GM19238 (cell line): ENCODE measurements at regions not wholly inside any gene's neighbourhood (a gene's known extent, or its start where the extent isn't known, plus 50 kb on each side); places are given as distances from the start of the nearest gene placed in this dataset.

ENCODE experiments used
- DNase-seq: peaks from one replicate; pipeline ENCODE4 v3.0.0; 2011; ENCODE audit warnings: low spot score; ENCODE audit not compliant: insufficient read length

GRCh38 chr5:60196385-60197113 lies 303.0 kb upstream of the PDE4D start:
- DNase-seq: no peak

GRCh38 chr5:60195551-60195950 lies 302.0 kb upstream of the PDE4D start:
- DNase-seq: no peak

GRCh38 chr5:60195083-60195482 lies 301.6 kb upstream of the PDE4D start:
- no peak for DNase-seq

GRCh38 chr5:60185231-60186099 lies 291.9 kb upstream of the PDE4D start:
- DNase-seq: no peak

GRCh38 chr5:60184606-60185005 lies 291.1 kb upstream of the PDE4D start:
- no peak for DNase-seq

- no peak for DNase-seq
Measured at GRCh38 chr5:60183881-60184280, 290.4 kb upstream of the PDE4D start.

GRCh38 chr5:60178101-60178500 lies 284.6 kb upstream of the PDE4D start:
- DNase-seq: no peak

- no peak for DNase-seq
Measured at GRCh38 chr5:60177596-60177995, 284.1 kb upstream of the PDE4D start.

- DNase-seq: no peak
Measured at GRCh38 chr5:60173667-60174066, 280.1 kb upstream of the PDE4D start.

GRCh38 chr5:60163762-60164161 lies 270.2 kb upstream of the PDE4D start:
- no peak for DNase-seq

- no peak for DNase-seq
Measured at GRCh38 chr5:60162441-60162840, 268.9 kb upstream of the PDE4D start.

- peak; percentile 0 for DNase-seq
Measured at GRCh38 chr5:60161340-60161934, 267.9 kb upstream of the PDE4D start.

- DNase-seq: no peak
Measured at GRCh38 chr5:60149081-60149480, 255.6 kb upstream of the PDE4D start.

GRCh38 chr5:60148366-60148765 lies 254.8 kb upstream of the PDE4D start:
- no peak for DNase-seq

- no peak for DNase-seq
Measured at GRCh38 chr5:60147791-60148190, 254.3 kb upstream of the PDE4D start.

- DNase-seq: no peak
Measured at GRCh38 chr5:60143942-60144549, 250.5 kb upstream of the PDE4D start.

GRCh38 chr5:60141119-60141518 lies 247.6 kb upstream of the PDE4D start:
- DNase-seq: no peak

- no peak for DNase-seq
Measured at GRCh38 chr5:60136841-60137240, 243.3 kb upstream of the PDE4D start.

GRCh38 chr5:60131504-60131903 lies 238.0 kb upstream of the PDE4D start:
- no peak for DNase-seq

GRCh38 chr5:60125636-60126035 lies 232.1 kb upstream of the PDE4D start:
- no peak for DNase-seq

- DNase-seq: no peak
Measured at GRCh38 chr5:60102961-60103693, 209.6 kb upstream of the PDE4D start.
